ENCODE measurements at regions not wholly inside any gene's neighbourhood (a gene's known extent, or its start where the extent isn't known, plus 50 kb on each side); places are given as distances from the start of the nearest gene placed in this dataset.
"Not testable (repeated sequence)": the region's sequence is repeated elsewhere in the genome, so short reads cannot be mapped to it uniquely, and the experiment has no call there.

- DNase-seq, result no peak
Measured at GRCh38 chr14:84303140-84303539, 1226.8 kb upstream of the FLRT2 start.

DNA sequence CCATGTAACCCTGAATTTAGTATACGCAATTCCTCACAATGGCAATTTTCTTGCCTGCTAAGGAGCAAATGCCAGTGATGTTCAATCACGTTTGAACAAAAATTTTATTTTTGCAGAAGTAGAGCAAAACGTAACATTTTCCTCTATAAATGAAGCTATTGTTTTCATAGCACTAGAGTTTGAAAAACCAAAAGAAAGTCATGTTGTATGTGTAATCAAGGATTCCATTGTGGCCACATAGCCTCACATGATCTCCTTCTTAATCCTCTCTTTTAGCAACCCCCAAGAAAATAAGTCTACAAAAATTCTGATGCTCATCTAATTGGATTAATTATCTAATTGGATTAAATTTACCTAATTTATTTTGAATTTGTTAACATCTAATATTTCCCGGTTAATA lies 1217.4 kb upstream of the FLRT2 start:
- no peak for DNase-seq

DNA sequence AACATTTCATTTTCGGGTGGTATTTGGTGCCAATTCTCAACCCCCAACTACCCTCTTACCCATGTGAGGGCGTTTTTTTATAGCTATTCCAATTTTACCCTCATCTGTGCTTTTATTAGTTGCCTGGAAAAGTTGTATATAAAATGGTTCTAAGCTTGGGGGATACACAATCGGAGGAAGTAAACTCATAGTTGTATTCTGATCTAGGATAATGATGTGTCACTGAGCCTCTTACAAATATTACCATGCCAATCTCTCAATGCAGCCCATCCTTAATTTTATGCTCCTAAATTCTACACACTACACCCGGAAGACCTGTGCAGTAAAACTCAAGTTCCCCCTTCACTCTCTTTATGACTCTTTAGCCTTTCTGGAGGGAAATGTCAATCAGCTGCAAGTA lies 1206.5 kb upstream of the FLRT2 start:
- DNase-seq, result no peak

- no peak for DNase-seq
Measured at GRCh38 chr14:84323978-84324377, 1206.0 kb upstream of the FLRT2 start.

DNA sequence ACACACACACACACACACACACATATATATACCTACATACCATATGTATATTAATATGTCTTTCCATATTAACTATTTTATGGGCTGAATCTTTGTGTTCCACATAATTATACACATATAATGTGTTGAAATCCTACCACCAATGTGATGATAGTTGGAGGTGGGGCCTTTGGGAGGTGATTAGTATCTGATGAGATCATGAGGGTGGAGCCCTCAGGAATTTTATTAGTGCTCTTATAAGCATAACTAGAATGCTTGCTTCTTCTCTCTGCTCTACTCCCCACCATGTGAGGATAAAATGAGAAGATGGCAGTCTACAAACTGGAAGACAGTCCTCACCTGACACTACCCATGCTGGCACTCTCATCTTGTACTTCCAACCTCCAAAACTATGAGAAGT lies 1193.5 kb upstream of the FLRT2 start:
- DNase-seq, result no peak

- no peak for DNase-seq
Measured at GRCh38 chr14:84340938-84341337, 1189.0 kb upstream of the FLRT2 start.

DNA sequence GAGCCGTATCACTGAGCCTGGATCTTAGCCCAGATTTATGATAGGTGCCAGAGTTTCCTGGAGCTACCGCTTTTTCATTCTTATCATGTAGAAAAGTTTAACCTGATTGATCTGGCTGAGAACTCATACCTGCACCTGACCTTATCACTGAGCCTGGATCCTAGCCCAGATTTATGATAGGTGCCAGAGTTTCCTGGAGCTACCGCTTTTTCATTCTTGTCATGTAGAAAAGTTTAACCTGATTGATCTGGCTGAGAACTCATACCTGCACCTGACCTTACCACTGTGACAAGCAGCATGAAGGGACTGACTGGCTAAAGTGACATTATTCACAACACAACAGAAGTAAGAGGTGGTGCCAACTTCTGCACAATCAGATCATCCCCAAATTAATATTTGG lies 1188.1 kb upstream of the FLRT2 start:
- not testable (repeated sequence) for DNase-seq

- DNase-seq, result no peak
Measured at GRCh38 chr14:84343656-84344055, 1186.3 kb upstream of the FLRT2 start.

DNA sequence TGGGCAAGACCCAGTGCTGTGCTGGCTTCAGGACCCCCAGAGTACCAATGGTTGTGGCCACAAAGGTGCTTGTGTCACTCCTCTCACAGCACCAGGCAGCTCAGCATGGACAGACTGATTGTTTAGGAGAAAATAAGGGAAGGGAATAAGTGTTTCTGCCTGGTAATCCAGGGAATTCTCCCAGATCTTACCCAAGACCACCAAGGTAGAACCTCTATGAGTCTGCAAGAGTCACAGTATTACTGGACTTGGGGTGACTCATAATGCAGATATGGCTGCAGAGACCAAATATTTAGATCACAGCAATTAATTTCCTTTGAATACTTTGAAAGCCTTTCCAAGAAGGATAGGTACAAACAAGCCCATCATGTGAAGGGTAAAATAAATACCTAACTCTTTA lies 1178.3 kb upstream of the FLRT2 start:
- DNase-seq, result no peak

DNA sequence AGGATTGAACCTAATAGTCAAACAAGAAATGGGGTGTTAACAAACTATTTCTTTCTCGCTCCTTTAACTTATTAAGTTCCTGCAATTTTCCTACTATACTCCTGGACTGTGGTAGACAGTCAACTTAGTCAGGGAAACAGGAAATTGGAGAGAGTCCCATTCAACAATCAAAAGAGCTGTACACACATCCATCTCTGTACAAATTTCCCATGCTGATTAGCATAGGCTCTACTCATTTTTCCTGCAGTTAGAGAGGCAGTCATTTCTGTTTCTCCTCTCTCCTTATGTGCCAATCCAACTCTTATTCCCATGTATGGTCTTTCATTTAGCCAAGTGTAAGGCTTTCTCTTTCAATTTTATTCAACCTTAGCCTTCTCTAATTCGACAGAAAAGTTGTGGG lies 1168.5 kb upstream of the FLRT2 start:
- DNase-seq, result no peak

DNA sequence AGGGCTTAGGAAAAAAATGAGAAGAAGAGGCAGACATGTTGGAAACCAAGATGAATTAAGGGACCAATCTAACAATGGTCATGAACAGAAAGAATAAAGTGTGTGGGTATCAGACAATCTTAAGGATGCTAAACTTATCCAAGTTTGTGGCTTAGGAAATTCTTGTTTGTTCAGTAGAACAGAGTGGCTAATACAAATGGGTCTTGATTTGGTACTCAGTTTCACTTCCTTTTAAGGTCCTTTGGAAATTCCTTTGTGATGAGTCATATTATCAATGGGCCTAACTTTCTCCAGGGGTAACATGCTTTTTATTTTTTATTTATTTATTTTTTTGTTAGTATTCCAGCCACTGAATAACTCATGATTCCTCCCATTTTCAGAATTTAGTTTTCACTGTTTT lies 1154.7 kb upstream of the FLRT2 start:
- DNase-seq, result no peak

DNA sequence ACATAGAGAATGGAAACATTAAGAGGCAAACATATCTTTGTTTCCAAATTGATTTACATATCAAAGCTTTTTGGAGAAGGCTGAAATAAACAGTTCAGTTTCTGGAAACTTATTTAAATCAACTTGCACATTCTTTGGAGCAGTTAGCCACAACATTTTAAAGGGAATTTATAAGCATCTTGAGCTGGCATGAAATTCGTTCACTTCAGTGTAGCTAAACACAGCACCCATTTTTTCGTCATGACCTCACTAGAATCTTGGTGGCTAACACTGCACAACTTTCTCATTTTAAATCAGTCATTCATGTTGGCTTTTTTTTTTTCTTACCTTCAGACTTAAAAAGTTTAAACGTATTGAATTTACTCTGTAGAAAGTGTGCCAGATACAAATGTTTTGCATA lies 1139.9 kb upstream of the FLRT2 start:
- no peak for DNase-seq

- DNase-seq, result no peak
Measured at GRCh38 chr14:84397631-84398030, 1132.3 kb upstream of the FLRT2 start.

- DNase-seq, result no peak
Measured at GRCh38 chr14:84399296-84399910, 1130.5 kb upstream of the FLRT2 start.

GRCh38 chr14:84401631-84402030 lies 1128.3 kb upstream of the FLRT2 start:
- DNase-seq, result no peak

DNA sequence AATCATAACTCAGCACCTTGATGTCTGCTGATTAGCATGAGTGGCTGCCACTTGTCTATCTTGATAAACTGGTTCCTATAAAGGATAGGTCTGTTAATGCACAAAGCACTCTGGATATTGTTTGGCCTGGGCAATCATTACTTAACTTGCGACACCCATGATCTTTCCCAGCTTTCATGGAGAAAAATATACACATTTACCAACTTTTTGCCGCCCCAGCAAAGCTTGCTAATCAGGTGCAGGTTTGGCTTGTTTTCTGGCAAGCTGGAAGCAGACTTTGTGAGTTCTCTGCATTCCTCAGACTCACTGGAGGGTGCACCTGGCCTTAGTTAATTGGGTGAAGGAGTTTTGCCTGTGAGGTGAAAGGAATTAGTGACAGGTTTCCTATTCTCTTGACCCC lies 1126.4 kb upstream of the FLRT2 start:
- no peak for DNase-seq

- DNase-seq, result no peak
Measured at GRCh38 chr14:84404246-84404645, 1125.7 kb upstream of the FLRT2 start.

GRCh38 chr14:84409435-84409834 lies 1120.5 kb upstream of the FLRT2 start:
- DNase-seq, result no peak

GRCh38 chr14:84410344-84410743 lies 1119.6 kb upstream of the FLRT2 start:
- DNase-seq, result no peak

DNA sequence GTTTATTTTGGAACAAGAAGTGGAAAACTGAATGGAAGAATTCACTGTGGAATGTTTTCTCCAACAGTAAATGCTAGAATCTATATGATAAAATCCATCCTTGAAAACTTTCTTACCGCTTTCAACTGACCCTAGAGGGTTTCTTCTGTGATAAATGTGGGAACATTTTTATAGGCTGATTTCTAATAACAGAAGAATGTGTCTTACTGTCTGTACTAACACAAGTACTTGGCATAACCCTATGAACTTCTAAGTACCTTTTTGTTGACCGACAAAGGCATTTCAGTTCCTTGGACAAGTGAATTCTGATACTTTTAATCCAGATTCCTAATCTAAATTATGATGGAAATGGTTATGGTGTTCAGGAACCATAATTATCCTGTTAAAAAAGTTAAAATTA lies 1109.7 kb upstream of the FLRT2 start:
- DNase-seq, result no peak

GRCh38 chr14:84421621-84422020 lies 1108.3 kb upstream of the FLRT2 start:
- no peak for DNase-seq

- DNase-seq, result no peak
Measured at GRCh38 chr14:84425968-84426367, 1104.0 kb upstream of the FLRT2 start.

- DNase-seq, result no peak
Measured at GRCh38 chr14:84432676-84433075, 1097.3 kb upstream of the FLRT2 start.

GRCh38 chr14:84433961-84434360 lies 1096.0 kb upstream of the FLRT2 start:
- DNase-seq, result no peak

DNA sequence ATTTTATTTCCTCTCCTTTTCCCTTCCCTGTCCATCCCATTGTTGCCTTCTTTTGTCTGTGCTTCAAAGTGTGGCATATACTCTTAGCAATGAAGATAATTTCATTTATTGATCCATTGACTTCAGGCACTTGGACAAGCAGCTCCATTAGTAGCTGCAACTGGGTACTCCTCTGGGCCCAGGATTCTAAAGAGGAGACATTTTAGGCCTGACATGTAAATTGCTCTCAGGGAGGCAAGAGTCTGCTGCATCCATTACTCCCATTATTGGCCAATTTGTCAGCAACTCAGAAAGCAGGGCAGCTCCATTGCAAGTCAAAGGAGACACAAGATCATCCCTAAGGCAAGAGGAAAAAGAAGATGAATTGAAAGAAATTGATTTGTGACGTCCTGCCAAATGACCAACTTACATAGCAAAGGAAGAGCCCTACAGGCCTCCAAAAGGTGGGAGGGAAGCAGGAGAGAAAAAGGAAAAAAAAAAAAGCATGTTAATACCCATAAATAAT lies 1094.1 kb upstream of the FLRT2 start:
- no peak for DNase-seq

DNA sequence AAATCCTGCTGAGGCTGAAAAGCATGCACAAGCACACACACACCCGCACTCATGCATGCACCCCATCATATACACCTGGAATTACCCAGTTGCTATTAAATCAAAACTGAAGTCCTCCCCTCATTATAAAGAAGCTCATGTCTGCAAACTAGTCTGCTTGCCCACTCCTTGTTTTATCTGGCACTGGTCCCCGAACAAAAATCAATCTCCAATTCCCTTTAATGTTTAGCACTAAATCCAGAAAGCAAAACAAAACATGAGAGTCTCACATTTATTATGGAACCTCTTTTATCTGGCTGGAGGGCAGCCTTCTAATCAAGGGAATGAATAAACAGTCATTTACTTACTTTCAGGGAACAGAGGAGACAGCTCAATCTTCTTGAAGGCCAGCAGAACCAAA lies 1093.4 kb upstream of the FLRT2 start:
- no peak for DNase-seq
